K562 (cell line): ENCODE measurements at regions not wholly inside any gene's neighbourhood (a gene's known extent, or its start where the extent isn't known, plus 50 kb on each side); places are given as distances from the start of the nearest gene placed in this dataset.

Source experiments
- ATAC-seq: fragments of 200-7000 bp; cut with Tn5 transposase; 3 replicates; pipeline ENCODE4 v1.9.1; 2020; ENCODE audit warnings: moderate library complexity
- BruUV-seq: library from RNA; stranded (reverse); fragments of 400-500 nt; replicated peaks from 2 replicates; lab custom pipeline; 2021; lab: Mats Ljungman, UMichigan
- CTCF ChIA-PET: fragments of 300-600 bp; formaldehyde crosslinking; extraction: SDS; loops from one replicate; lab custom pipeline; 2021; ENCODE audit warnings: low intra/inter-chr PET ratio; lab: Yijun Ruan, JAX
- POLR2A ChIA-PET: fragments of 300-600, 350-650 bp; sonication (Branson Sonifier 250); formaldehyde crosslinking; extraction: SDS; loops from one replicate; lab custom pipeline; 2021; ENCODE audit warnings: antibody characterized with exemption, inconsistent platforms; lab: Yijun Ruan, JAX
- DNase-seq, 4 experiments: peaks; one replicate each; pipeline versions ENCODE4 v3.0.0 to v3.0.0-alpha.2; 2011 to 2018; ENCODE audit warnings: low spot score in 3 of 4, mixed read lengths in 3 of 4; ENCODE audit errors: extremely low read depth in 1 of 4
- FAIRE-seq: peaks from 2 replicates; lab custom pipeline; 2011; peaks lifted over from hg19 to GRCh38; lab: Jason Lieb, UNC
- H2AFZ ChIP-seq: 2 replicates; pipeline ENCODE4 v1.6.0; 2011; ENCODE audit warnings: low read depth, low read length, control low read depth, inconsistent platforms
- H3K27ac ChIP-seq: fragments of 200-600 bp; 3 replicates; pipeline ENCODE4 v1.8.0; 2011; ENCODE audit warnings: low read depth, mild to moderate bottlenecking, control low read depth, inconsistent platforms, low read length, moderate library complexity, mixed read lengths; ENCODE audit errors: extremely low read depth
- H3K27me3 ChIP-seq, 2 experiments: fragments of 300-600 bp in 1 of 2; 2 replicates in 1 of 2; 3 replicates in 1 of 2; pipeline versions ENCODE4 v1.6.0 to v1.8.0; 2011; ENCODE audit warnings: inconsistent platforms in 2 of 2, low read length in 2 of 2, mild to moderate bottlenecking in 1 of 2, mixed read lengths in 1 of 2, moderate library complexity in 1 of 2; ENCODE audit not compliant: control insufficient read depth in 2 of 2, insufficient read depth in 2 of 2
- H3K36me3 ChIP-seq: fragments of 300-600 bp; 3 replicates; pipeline ENCODE4 v1.8.0; 2011; ENCODE audit warnings: mild to moderate bottlenecking, low read length, inconsistent platforms; ENCODE audit not compliant: control insufficient read depth, insufficient read depth
- H3K4me1 ChIP-seq, 2 experiments: fragments of 200-600 bp in 1 of 2; replicated peaks in 1 of 2; 2 replicates in 1 of 2; 3 replicates in 1 of 2; pipeline versions ENCODE4 v1.5.1 to v1.8.0; 2011; ENCODE audit warnings: inconsistent platforms in 2 of 2, low read length in 2 of 2, mild to moderate bottlenecking in 1 of 2, mixed read lengths in 1 of 2, moderate library complexity in 1 of 2; ENCODE audit not compliant: control insufficient read depth in 2 of 2, insufficient read depth in 2 of 2
- H3K4me2 ChIP-seq: 2 replicates; pipeline ENCODE4 v1.6.1; 2011; ENCODE audit warnings: low read length, control low read depth, inconsistent platforms, mixed read lengths; ENCODE audit not compliant: insufficient read depth
- H3K4me3 ChIP-seq: fragments of 200-600 bp; sonication (generic), shearing (Covaris generic); 2 replicates; pipeline ENCODE4 v1.5.1; 2016; ENCODE audit warnings: control low read depth, inconsistent platforms
- H3K79me2 ChIP-seq: fragments of 200-600 bp; 3 replicates; pipeline ENCODE4 v1.8.0; 2011; ENCODE audit warnings: low read length, inconsistent platforms; ENCODE audit not compliant: control insufficient read depth, insufficient read depth
- H3K9ac ChIP-seq, 2 experiments: 2 replicates each; pipeline versions ENCODE4 v1.6.0 to v1.6.1; 2011; ENCODE audit warnings: low read depth in 2 of 2, low read length in 2 of 2, control low read depth in 1 of 2, inconsistent platforms in 1 of 2, mild to moderate bottlenecking in 1 of 2, mixed read lengths in 1 of 2; ENCODE audit not compliant: insufficient read depth in 1 of 2
- H3K9me1 ChIP-seq: one replicate; pipeline ENCODE4 v1.6.0; 2011; ENCODE audit warnings: inconsistent platforms, mild to moderate bottlenecking, low read length, moderate library complexity; ENCODE audit not compliant: control insufficient read depth, insufficient read depth
- H3K9me3 ChIP-seq: replicated peaks from 2 replicates; pipeline ENCODE4 v1.5.1; 2011; ENCODE audit warnings: low read depth, low read length, inconsistent platforms; ENCODE audit not compliant: control insufficient read depth, insufficient read depth
- H4K20me1 ChIP-seq: replicated peaks from 2 replicates; pipeline ENCODE4 v1.6.1; 2011; ENCODE audit warnings: low read length, inconsistent platforms, mixed read lengths; ENCODE audit not compliant: control insufficient read depth, insufficient read depth
- ETS2 ChIP-seq: IDR thresholded peaks from 2 replicates; pipeline ENCODE4 v1.6.1; 2016; ENCODE audit warnings: borderline replicate concordance, missing genetic modification characterization, mild to moderate bottlenecking, moderate library complexity, missing compliant biosample characterization; ENCODE audit not compliant: poor library complexity, severe bottlenecking
- FOXK1 ChIP-seq: sonication (generic); formaldehyde crosslinking; IDR thresholded peaks from 2 replicates; pipeline ENCODE4 v1.8.0; 2022; ENCODE audit warnings: missing genetic modification reagents, mild to moderate bottlenecking, borderline replicate concordance
- KLF6 ChIP-seq: fragments of 250-450 bp; sonication (Bioruptor Pico); IDR thresholded peaks from 2 replicates; pipeline ENCODE4 v1.4.0; 2020; ENCODE audit warnings: mild to moderate bottlenecking, moderate library complexity, borderline replicate concordance
- NFIX ChIP-seq: fragments of 250-450 bp; sonication (Bioruptor Pico); IDR thresholded peaks from 2 replicates; pipeline ENCODE4 v1.4.0; 2020; ENCODE audit warnings: low read depth, mild to moderate bottlenecking, moderate library complexity
- PHB ChIP-seq: fragments of 250-450 bp; sonication (Bioruptor Pico); IDR thresholded peaks from 2 replicates; pipeline ENCODE4 v1.5.0; 2021
- TFAM ChIP-seq: fragments of 250-450 bp; sonication (Bioruptor Pico); conservative IDR thresholded peaks from 2 replicates; pipeline ENCODE4 v1.5.0; 2021; ENCODE audit warnings: mild to moderate bottlenecking, moderate library complexity
- ZFX ChIP-seq: sonication (generic); formaldehyde crosslinking; IDR thresholded peaks from 2 replicates; pipeline ENCODE4 v1.8.0; 2022; ENCODE audit warnings: mild to moderate bottlenecking, missing genetic modification reagents, moderate library complexity
- ZNF253 ChIP-seq: fragments of 250-450 bp; sonication (Bioruptor Pico); conservative IDR thresholded peaks from 2 replicates; pipeline ENCODE4 v1.6.1; 2021; ENCODE audit warnings: mild to moderate bottlenecking
- ZNF830 ChIP-seq: fragments of 250-450 bp; sonication (Bioruptor Pico); IDR thresholded peaks from 2 replicates; pipeline ENCODE4 v1.5.0; 2021; ENCODE audit warnings: mild to moderate bottlenecking
- in situ Hi-C: fragments of 300-500 bp; cut with MboI; formaldehyde crosslinking; loops from 4 replicates; pipeline ENCODE4 v1.15.0; 2018; ENCODE audit warnings: inconsistent platforms, mixed read lengths
- intact Hi-C: fragments of 100-400 bp; cut with micrococcal nuclease; formaldehyde crosslinking; loops from 2 replicates; pipeline ENCODE4 v1.14.2; 2022
- TF ChIP-seq, protein P1 (sequence below): fragments of 250-450 bp; sonication (Bioruptor Pico); IDR thresholded peaks from 2 replicates; pipeline ENCODE4 v1.5.0; 2021; ENCODE audit warnings: mild to moderate bottlenecking, moderate library complexity
- TF ChIP-seq, protein P2 (sequence below): fragments of 450-650 bp; IDR thresholded peaks from 2 replicates; pipeline ENCODE4 v1.7.1; 2018; ENCODE audit warnings: mild to moderate bottlenecking, low read depth; ENCODE audit not compliant: partially characterized antibody
- TF ChIP-seq, protein P3 (sequence below): fragments of 250-450 bp; sonication (Bioruptor Pico); IDR thresholded peaks from 2 replicates; pipeline ENCODE4 v1.4.0; 2020; ENCODE audit warnings: mild to moderate bottlenecking, moderate library complexity
- TF ChIP-seq, protein P4 (sequence below): fragments of 450-650 bp; IDR thresholded peaks from 2 replicates; pipeline ENCODE4 v1.6.1; 2016; ENCODE audit warnings: antibody characterized with exemption

GRCh38 chr9:79382458-79382857, 189.3 kb upstream of the TLE4 start (continued):
- TF ChIP-seq, protein P1, sequence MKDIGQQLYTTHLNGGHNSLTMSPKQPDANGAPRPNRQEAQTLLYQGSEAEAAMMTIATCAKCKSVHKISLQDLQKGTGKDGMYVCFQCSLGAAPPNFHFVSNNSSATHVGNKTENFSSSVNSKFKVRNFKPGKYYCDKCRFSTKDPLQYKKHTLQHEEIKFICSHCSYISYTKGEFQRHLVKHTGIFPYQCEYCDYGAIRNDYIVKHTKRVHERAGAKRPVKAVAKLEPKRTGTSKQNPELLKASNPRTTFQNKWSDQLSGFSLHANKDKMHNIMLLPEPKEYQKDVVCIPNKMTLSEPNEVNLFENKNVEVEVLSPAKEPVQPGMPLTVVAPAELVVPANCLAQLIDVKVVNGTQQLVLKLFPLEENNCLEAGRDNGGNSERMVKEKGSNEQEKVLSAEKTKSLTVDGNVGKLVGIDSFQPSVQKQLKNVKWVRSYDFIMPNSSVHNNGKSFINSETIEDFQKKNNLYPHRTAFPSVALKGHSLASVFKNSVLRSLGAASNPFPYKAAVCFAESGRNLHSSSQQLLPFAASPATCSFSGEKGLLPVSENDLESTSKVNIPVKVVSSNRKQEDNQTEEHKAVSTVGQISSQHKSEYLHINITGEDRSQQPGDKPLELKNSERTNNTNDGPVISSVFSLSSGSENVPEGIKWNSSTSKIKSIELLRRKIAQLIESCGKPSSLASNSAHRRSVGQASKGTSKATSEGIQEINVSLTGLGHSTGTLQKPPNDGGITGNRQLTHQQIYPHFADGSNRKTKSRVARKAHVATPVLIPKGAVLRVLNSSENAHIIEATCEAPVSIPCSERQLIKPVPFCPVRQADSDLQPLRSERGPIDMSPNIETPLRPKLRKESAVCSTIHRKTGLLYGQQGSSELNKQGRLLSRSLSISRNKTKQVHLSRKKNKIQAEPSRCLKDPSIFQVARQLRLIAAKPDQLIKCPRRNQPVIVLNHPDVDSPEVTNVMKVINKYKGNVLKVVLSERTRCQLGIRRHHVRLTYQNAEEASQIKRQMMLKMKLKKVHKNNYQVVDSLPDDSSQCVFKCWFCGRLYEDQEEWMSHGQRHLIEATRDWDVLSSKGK (CRISPR knock-in tag) = no peak
- TF ChIP-seq ZNF253 (CRISPR knock-in tag) (no peak), NFIX (CRISPR knock-in tag) (no peak), FOXK1 (CRISPR knock-in tag) (no peak), TFAM (no peak)

GRCh38 chr9:79383096-79383495, 188.7 kb upstream of the TLE4 start:
- no peak overlapping the region for H3K27ac ChIP-seq
- H3K27me3 ChIP-seq = no peaks in the 10 kb centered on the region
- H3K9ac ChIP-seq = no peak overlapping the region
- in situ Hi-C loops = no loop called here
- CTCF ChIA-PET = no interaction called here
- H3K9me3 ChIP-seq = no peaks in the 10 kb centered on the region
- H3K79me2 ChIP-seq = no peaks in the 10 kb centered on the region
- H2AFZ ChIP-seq = no peak overlapping the region
- ATAC-seq (no peak), DNase-seq (no peak), FAIRE-seq (no peak)
- BruUV-seq = no TSS peak
- H3K36me3 ChIP-seq = no peaks in the 10 kb centered on the region
- POLR2A ChIA-PET = no interaction called here
- H4K20me1 ChIP-seq = no peaks in the 10 kb centered on the region
- no peak overlapping the region for H3K4me2 ChIP-seq
- no peak overlapping the region for H3K4me3 ChIP-seq
- no peaks in the 10 kb centered on the region for H3K4me1 ChIP-seq
- no peaks in the 10 kb centered on the region for H3K9me1 ChIP-seq
- intact Hi-C loops = no loop called here
- TF ChIP-seq ETS2 (tag) (no peak), ZNF830 (no peak), KLF6 (no peak), PHB (no peak), ZFX (CRISPR knock-in tag) (no peak)
- TF ChIP-seq, protein P2, sequence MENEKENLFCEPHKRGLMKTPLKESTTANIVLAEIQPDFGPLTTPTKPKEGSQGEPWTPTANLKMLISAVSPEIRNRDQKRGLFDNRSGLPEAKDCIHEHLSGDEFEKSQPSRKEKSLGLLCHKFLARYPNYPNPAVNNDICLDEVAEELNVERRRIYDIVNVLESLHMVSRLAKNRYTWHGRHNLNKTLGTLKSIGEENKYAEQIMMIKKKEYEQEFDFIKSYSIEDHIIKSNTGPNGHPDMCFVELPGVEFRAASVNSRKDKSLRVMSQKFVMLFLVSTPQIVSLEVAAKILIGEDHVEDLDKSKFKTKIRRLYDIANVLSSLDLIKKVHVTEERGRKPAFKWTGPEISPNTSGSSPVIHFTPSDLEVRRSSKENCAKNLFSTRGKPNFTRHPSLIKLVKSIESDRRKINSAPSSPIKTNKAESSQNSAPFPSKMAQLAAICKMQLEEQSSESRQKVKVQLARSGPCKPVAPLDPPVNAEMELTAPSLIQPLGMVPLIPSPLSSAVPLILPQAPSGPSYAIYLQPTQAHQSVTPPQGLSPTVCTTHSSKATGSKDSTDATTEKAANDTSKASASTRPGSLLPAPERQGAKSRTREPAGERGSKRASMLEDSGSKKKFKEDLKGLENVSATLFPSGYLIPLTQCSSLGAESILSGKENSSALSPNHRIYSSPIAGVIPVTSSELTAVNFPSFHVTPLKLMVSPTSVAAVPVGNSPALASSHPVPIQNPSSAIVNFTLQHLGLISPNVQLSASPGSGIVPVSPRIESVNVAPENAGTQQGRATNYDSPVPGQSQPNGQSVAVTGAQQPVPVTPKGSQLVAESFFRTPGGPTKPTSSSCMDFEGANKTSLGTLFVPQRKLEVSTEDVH = no peak
- TF ChIP-seq, protein P3, sequence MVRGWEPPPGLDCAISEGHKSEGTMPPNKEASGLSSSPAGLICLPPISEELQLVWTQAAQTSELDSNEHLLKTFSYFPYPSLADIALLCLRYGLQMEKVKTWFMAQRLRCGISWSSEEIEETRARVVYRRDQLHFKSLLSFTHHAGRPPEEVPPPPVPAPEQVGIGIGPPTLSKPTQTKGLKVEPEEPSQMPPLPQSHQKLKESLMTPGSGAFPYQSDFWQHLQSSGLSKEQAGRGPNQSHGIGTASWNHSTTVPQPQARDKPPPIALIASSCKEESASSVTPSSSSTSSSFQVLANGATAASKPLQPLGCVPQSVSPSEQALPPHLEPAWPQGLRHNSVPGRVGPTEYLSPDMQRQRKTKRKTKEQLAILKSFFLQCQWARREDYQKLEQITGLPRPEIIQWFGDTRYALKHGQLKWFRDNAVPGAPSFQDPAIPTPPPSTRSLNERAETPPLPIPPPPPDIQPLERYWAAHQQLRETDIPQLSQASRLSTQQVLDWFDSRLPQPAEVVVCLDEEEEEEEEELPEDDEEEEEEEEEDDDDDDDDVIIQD (CRISPR knock-in tag) = no peak
- TF ChIP-seq, protein P4, sequence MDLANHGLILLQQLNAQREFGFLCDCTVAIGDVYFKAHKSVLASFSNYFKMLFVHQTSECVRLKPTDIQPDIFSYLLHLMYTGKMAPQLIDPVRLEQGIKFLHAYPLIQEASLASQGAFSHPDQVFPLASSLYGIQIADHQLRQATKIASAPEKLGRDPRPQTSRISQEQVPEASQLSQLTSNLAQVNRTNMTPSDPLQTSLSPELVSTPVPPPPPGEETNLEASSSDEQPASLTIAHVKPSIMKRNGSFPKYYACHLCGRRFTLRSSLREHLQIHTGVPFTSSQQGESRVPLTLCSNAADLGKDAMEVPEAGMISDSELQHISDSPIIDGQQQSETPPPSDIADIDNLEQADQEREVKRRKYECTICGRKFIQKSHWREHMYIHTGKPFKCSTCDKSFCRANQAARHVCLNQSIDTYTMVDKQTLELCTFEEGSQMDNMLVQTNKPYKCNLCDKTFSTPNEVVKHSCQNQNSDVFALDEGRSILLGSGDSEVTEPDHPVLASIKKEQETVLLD = no peak
